ENCODE measurements at regions not wholly inside any gene's neighbourhood (a gene's known extent, or its start where the extent isn't known, plus 50 kb on each side); places are given as distances from the start of the nearest gene placed in this dataset.

- no peaks in the 10 kb centered on the region for H3K27me3 ChIP-seq (ENCODE audit: control insufficient read depth, insufficient read depth, low read length)
- FAIRE-seq (no peak), DNase-seq (ENCODE audit: low read depth) (no peak)
- no peak overlapping the region for H3K4me3 ChIP-seq (ENCODE audit: low read depth, low read length)
- TF ChIP-seq CTCF (IDR thresholded peaks at IDR 0.05; ENCODE audit: insufficient read depth, low read length, severe bottlenecking) = no peak
- no peaks in the 10 kb centered on the region for H3K36me3 ChIP-seq (ENCODE audit: control insufficient read depth, insufficient read depth, low read length)
Observed at GRCh38 chr11:128222245-128222884, 365.0 kb downstream of the ETS1 start.

- no peaks in the 10 kb centered on the region for H3K36me3 ChIP-seq (ENCODE audit: control insufficient read depth, insufficient read depth, low read length)
- H3K27me3 ChIP-seq (ENCODE audit: control insufficient read depth, insufficient read depth, low read length) = no peaks in the 10 kb centered on the region
- H3K4me3 ChIP-seq (ENCODE audit: low read depth, low read length) = no peak overlapping the region
- no peak for DNase-seq (ENCODE audit: low read depth)
- no peak for TF ChIP-seq CTCF (IDR thresholded peaks at IDR 0.05; ENCODE audit: insufficient read depth, low read length, severe bottlenecking)
- no peak for FAIRE-seq
Observed at GRCh38 chr11:128219731-128220120, 367.6 kb downstream of the ETS1 start.

GRCh38 chr11:128216198-128216597 lies 371.2 kb downstream of the ETS1 start:
- no peak for FAIRE-seq

GRCh38 chr11:128215238-128215882 lies 372.0 kb downstream of the ETS1 start:
- Histone ChIP-seq H3K4me3 (ENCODE audit: low read depth, low read length) (no peak overlapping the region), H3K36me3 (ENCODE audit: control insufficient read depth, insufficient read depth, low read length) (no peaks in the 10 kb centered on the region), H3K27me3 (ENCODE audit: control insufficient read depth, insufficient read depth, low read length) (no peaks in the 10 kb centered on the region)
- DNase-seq (ENCODE audit: low read depth) (no peak), FAIRE-seq (no peak)
- TF ChIP-seq CTCF (IDR thresholded peaks at IDR 0.05; ENCODE audit: insufficient read depth, low read length, severe bottlenecking) = no peak

More at GRCh38 chr11:128216198-128216597, 371.2 kb downstream of the ETS1 start:
- no peak for TF ChIP-seq CTCF (IDR thresholded peaks at IDR 0.05; ENCODE audit: insufficient read depth, low read length, severe bottlenecking)
- H3K27me3 ChIP-seq (ENCODE audit: control insufficient read depth, insufficient read depth, low read length) = no peaks in the 10 kb centered on the region
- no peak for DNase-seq (ENCODE audit: low read depth)
- H3K36me3 ChIP-seq (ENCODE audit: control insufficient read depth, insufficient read depth, low read length) = no peaks in the 10 kb centered on the region
- H3K4me3 ChIP-seq (ENCODE audit: low read depth, low read length) = no peak overlapping the region

GRCh38 chr11:128214263-128214662 lies 373.1 kb downstream of the ETS1 start:
- H3K36me3 ChIP-seq (ENCODE audit: control insufficient read depth, insufficient read depth, low read length) = no peaks in the 10 kb centered on the region
- no peak for TF ChIP-seq CTCF (IDR thresholded peaks at IDR 0.05; ENCODE audit: insufficient read depth, low read length, severe bottlenecking)
- no peak overlapping the region for H3K4me3 ChIP-seq (ENCODE audit: low read depth, low read length)
- no peak for FAIRE-seq
- no peaks in the 10 kb centered on the region for H3K27me3 ChIP-seq (ENCODE audit: control insufficient read depth, insufficient read depth, low read length)
- no peak for DNase-seq (ENCODE audit: low read depth)

Data from bronchial epithelial cell (primary cell).